ENCODE measurements at regions not wholly inside any gene's neighbourhood (a gene's known extent, or its start where the extent isn't known, plus 50 kb on each side); places are given as distances from the start of the nearest gene placed in this dataset.

DNA sequence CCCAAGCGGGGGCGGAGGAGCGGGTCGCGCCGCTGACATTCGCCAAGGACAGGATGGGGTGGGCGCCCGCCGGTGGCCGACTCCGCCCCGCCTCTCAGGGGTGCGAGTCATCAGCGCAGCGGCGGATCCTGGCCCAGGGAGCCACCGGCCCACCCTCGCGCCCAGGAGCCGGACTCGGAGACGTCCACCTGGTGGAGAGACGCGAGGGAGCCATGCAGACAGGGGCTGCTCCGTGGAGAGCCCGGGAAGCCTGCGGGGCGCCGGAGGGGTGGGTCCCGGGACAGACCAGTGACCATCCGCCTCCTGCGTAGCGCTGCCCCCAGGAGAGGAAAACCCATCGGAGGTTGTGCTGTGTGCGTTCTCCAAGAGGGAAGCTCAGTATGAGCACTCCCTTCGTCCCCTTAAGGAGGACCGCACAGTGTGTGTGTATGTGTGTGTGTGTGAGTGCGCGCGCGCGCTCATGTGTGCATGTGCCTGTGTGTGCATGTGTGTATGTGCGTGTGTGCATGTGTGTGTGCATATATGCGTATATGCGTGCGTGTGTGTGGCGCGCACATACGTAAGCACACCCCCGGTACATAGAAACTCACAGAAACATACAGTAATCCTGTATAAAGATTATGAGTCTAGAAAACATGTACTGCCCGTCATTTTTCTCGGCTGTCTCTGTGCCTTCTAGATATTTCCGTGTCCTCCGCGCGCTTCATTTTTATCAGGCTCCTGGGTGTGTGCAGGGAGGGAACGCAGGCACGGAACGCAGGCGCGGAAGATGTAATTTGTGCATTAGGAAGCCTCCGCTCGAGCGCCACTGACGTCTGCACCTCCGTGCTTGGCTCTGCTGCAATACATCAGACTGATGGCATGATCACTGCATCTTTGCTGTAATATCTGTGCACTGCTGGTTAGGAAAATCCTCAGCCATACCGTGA, 158.9 kb downstream of the TBXT start:
- no peak for TF ChIP-seq CREM (CRISPR knock-in tag; IDR thresholded peaks at IDR 0.05)
- TF ChIP-seq, protein P1, sequence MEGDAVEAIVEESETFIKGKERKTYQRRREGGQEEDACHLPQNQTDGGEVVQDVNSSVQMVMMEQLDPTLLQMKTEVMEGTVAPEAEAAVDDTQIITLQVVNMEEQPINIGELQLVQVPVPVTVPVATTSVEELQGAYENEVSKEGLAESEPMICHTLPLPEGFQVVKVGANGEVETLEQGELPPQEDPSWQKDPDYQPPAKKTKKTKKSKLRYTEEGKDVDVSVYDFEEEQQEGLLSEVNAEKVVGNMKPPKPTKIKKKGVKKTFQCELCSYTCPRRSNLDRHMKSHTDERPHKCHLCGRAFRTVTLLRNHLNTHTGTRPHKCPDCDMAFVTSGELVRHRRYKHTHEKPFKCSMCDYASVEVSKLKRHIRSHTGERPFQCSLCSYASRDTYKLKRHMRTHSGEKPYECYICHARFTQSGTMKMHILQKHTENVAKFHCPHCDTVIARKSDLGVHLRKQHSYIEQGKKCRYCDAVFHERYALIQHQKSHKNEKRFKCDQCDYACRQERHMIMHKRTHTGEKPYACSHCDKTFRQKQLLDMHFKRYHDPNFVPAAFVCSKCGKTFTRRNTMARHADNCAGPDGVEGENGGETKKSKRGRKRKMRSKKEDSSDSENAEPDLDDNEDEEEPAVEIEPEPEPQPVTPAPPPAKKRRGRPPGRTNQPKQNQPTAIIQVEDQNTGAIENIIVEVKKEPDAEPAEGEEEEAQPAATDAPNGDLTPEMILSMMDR (IDR thresholded peaks at IDR 0.05): no peak
- no peak for TF ChIP-seq GABPB1 (CRISPR knock-in tag; IDR thresholded peaks at IDR 0.05)
- TF ChIP-seq CREB1 (CRISPR knock-in tag; IDR thresholded peaks at IDR 0.05): no peak
- TF ChIP-seq, protein P2, sequence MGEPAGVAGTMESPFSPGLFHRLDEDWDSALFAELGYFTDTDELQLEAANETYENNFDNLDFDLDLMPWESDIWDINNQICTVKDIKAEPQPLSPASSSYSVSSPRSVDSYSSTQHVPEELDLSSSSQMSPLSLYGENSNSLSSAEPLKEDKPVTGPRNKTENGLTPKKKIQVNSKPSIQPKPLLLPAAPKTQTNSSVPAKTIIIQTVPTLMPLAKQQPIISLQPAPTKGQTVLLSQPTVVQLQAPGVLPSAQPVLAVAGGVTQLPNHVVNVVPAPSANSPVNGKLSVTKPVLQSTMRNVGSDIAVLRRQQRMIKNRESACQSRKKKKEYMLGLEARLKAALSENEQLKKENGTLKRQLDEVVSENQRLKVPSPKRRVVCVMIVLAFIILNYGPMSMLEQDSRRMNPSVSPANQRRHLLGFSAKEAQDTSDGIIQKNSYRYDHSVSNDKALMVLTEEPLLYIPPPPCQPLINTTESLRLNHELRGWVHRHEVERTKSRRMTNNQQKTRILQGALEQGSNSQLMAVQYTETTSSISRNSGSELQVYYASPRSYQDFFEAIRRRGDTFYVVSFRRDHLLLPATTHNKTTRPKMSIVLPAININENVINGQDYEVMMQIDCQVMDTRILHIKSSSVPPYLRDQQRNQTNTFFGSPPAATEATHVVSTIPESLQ (CRISPR knock-in tag; IDR thresholded peaks at IDR 0.05): no peak
- TF ChIP-seq PRDM15 (CRISPR knock-in tag; IDR thresholded peaks at IDR 0.05): no peak
- TF ChIP-seq TCF7 (CRISPR knock-in tag; IDR thresholded peaks at IDR 0.05; ENCODE audit: low read depth): no peak
- TF ChIP-seq, protein P3, sequence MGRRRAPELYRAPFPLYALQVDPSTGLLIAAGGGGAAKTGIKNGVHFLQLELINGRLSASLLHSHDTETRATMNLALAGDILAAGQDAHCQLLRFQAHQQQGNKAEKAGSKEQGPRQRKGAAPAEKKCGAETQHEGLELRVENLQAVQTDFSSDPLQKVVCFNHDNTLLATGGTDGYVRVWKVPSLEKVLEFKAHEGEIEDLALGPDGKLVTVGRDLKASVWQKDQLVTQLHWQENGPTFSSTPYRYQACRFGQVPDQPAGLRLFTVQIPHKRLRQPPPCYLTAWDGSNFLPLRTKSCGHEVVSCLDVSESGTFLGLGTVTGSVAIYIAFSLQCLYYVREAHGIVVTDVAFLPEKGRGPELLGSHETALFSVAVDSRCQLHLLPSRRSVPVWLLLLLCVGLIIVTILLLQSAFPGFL (CRISPR knock-in tag; IDR thresholded peaks at IDR 0.05; ENCODE audit: borderline replicate concordance): no peak
- TF ChIP-seq ZNF671 (CRISPR knock-in tag; IDR thresholded peaks at IDR 0.05): no peak
- TF ChIP-seq ZNF138 (CRISPR knock-in tag; conservative IDR thresholded peaks at IDR 0.05): no peak
- TF ChIP-seq, protein P4, sequence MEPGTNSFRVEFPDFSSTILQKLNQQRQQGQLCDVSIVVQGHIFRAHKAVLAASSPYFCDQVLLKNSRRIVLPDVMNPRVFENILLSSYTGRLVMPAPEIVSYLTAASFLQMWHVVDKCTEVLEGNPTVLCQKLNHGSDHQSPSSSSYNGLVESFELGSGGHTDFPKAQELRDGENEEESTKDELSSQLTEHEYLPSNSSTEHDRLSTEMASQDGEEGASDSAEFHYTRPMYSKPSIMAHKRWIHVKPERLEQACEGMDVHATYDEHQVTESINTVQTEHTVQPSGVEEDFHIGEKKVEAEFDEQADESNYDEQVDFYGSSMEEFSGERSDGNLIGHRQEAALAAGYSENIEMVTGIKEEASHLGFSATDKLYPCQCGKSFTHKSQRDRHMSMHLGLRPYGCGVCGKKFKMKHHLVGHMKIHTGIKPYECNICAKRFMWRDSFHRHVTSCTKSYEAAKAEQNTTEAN (CRISPR knock-in tag; IDR thresholded peaks at IDR 0.05): no peak
- peak; percentile 23; the same call in 1 of the 2 replicates for TF ChIP-seq ZNF263 (CRISPR knock-in tag; IDR thresholded peaks at IDR 0.05; ENCODE audit: low read depth)
